H9 (cell line): ENCODE measurements at regions not wholly inside any gene's neighbourhood (a gene's known extent, or its start where the extent isn't known, plus 50 kb on each side); places are given as distances from the start of the nearest gene placed in this dataset.

Experiments used
- DNase-seq: peaks from one replicate; pipeline ENCODE4 v3.0.0-alpha.2; 2017
- H2AFZ ChIP-seq: one replicate; pipeline ENCODE4 v1.6.1; 2013; ENCODE audit warnings: mild to moderate bottlenecking, low read length, control low read depth, moderate library complexity
- H2AK5ac ChIP-seq: 2 replicates; pipeline ENCODE4 v1.6.1; 2013; ENCODE audit warnings: low read length, control low read depth, mixed read lengths; ENCODE audit not compliant: insufficient read length
- H2BK120ac ChIP-seq: one replicate; pipeline ENCODE4 v1.6.1; 2013; ENCODE audit warnings: low read depth, mild to moderate bottlenecking, low read length, control low read depth, inconsistent platforms; ENCODE audit not compliant: poor library complexity, severe bottlenecking
- H2BK12ac ChIP-seq: 2 replicates; pipeline ENCODE4 v1.6.1; 2013; ENCODE audit warnings: low read length, control low read depth, mixed read lengths, low read depth; ENCODE audit not compliant: insufficient read length
- H2BK15ac ChIP-seq: 2 replicates; pipeline ENCODE4 v1.6.1; 2013; ENCODE audit warnings: low read depth, low read length, control low read depth
- H2BK20ac ChIP-seq: one replicate; pipeline ENCODE4 v1.6.1; 2013; ENCODE audit warnings: low read depth, mild to moderate bottlenecking, low read length, control low read depth, inconsistent platforms; ENCODE audit not compliant: poor library complexity, severe bottlenecking
- H2BK5ac ChIP-seq: 2 replicates; pipeline ENCODE4 v1.6.1; 2013; ENCODE audit warnings: low read length, control low read depth, mixed read lengths; ENCODE audit not compliant: insufficient read length
- H3K14ac ChIP-seq: 2 replicates; pipeline ENCODE4 v1.6.1; 2013; ENCODE audit warnings: low read length, control low read depth; ENCODE audit not compliant: insufficient read depth
- H3K18ac ChIP-seq: 2 replicates; pipeline ENCODE4 v1.6.1; 2013; ENCODE audit warnings: low read depth, mild to moderate bottlenecking, mixed read lengths, low read length, control low read depth; ENCODE audit not compliant: insufficient read length
- H3K23ac ChIP-seq: 2 replicates; pipeline ENCODE4 v1.6.1; 2013; ENCODE audit warnings: low read length, control low read depth, mixed read lengths, low read depth; ENCODE audit not compliant: insufficient read length
- H3K23me2 ChIP-seq: 2 replicates; pipeline ENCODE4 v1.6.1; 2013; ENCODE audit warnings: low read depth, mild to moderate bottlenecking, mixed read lengths, low read length, control low read depth; ENCODE audit not compliant: insufficient read length, poor library complexity, severe bottlenecking
- H3K27ac ChIP-seq: 2 replicates; pipeline ENCODE4 v1.5.1; 2013; ENCODE audit warnings: low read length, control low read depth, mixed read lengths, low read depth; ENCODE audit not compliant: insufficient read length
- H3K27me3 ChIP-seq: 2 replicates; pipeline ENCODE4 v1.6.1; 2013; ENCODE audit warnings: low read length, control low read depth, inconsistent platforms; ENCODE audit not compliant: insufficient read depth
- H3K4ac ChIP-seq: 2 replicates; pipeline ENCODE4 v1.6.1; 2013; ENCODE audit warnings: low read depth, mild to moderate bottlenecking, control low read depth, inconsistent platforms, low read length, moderate library complexity
- H3K4me1 ChIP-seq: 2 replicates; pipeline ENCODE4 v1.6.1; 2013; ENCODE audit warnings: low read length, control low read depth, inconsistent platforms; ENCODE audit not compliant: insufficient read depth
- H3K4me2 ChIP-seq: 2 replicates; pipeline ENCODE4 v1.6.1; 2013; ENCODE audit warnings: low read length, control low read depth, mixed read lengths; ENCODE audit not compliant: insufficient read length, insufficient read depth
- H3K56ac ChIP-seq: 2 replicates; pipeline ENCODE4 v1.6.1; 2013; ENCODE audit warnings: low read depth, mild to moderate bottlenecking, mixed read lengths, low read length, control low read depth; ENCODE audit not compliant: insufficient read length
- H3K79me1 ChIP-seq: 2 replicates; pipeline ENCODE4 v1.6.1; 2013; ENCODE audit warnings: low read depth, mild to moderate bottlenecking, moderate library complexity, low read length, control low read depth, inconsistent platforms; ENCODE audit not compliant: insufficient read depth, poor library complexity, severe bottlenecking
- H3K79me2 ChIP-seq: 2 replicates; pipeline ENCODE4 v1.6.1; 2013; ENCODE audit warnings: low read length, control low read depth, inconsistent platforms; ENCODE audit not compliant: insufficient read depth
- H3K9ac ChIP-seq: 2 replicates; pipeline ENCODE4 v1.6.1; 2013; ENCODE audit warnings: low read length, control low read depth, mixed read lengths; ENCODE audit not compliant: insufficient read length; ENCODE audit errors: extremely low read depth
- H3K9me3 ChIP-seq: one replicate; pipeline ENCODE4 v1.6.1; 2013; ENCODE audit warnings: low read depth, low read length, inconsistent platforms; ENCODE audit not compliant: control insufficient read depth
- H3T11ph ChIP-seq: one replicate; pipeline ENCODE4 v1.6.1; 2013; ENCODE audit warnings: mild to moderate bottlenecking, low read length, control low read depth, inconsistent platforms
- H4K20me1 ChIP-seq: one replicate; pipeline ENCODE4 v1.6.1; 2013; ENCODE audit not compliant: control insufficient read depth, insufficient read length, insufficient read depth
- H4K5ac ChIP-seq: 2 replicates; pipeline ENCODE4 v1.6.1; 2013; ENCODE audit warnings: low read depth, mild to moderate bottlenecking, mixed read lengths, low read length, control low read depth; ENCODE audit not compliant: insufficient read length
- H4K8ac ChIP-seq: replicated peaks from 2 replicates; pipeline ENCODE4 v1.6.1; 2013; ENCODE audit warnings: low read length, control low read depth, mixed read lengths, low read depth; ENCODE audit not compliant: insufficient read length
- H4K91ac ChIP-seq: 2 replicates; pipeline ENCODE4 v1.6.1; 2013; ENCODE audit warnings: low read depth, mild to moderate bottlenecking, moderate library complexity, mixed read lengths, low read length, control low read depth; ENCODE audit not compliant: insufficient read length
- H3K27ac Mint-ChIP-seq, 3 experiments: 2 replicates in 2 of 3; 3 replicates in 1 of 3; pipeline ENCODE4 v1.8.0; 2020 to 2021; ENCODE audit warnings: mixed read lengths in 3 of 3, mild to moderate bottlenecking in 1 of 3, moderate library complexity in 1 of 3
- H3K27me3 Mint-ChIP-seq: 2 replicates; pipeline ENCODE4 v1.8.0; 2021; ENCODE audit warnings: low read depth, mild to moderate bottlenecking, moderate library complexity, mixed read lengths
- H3K36me3 Mint-ChIP-seq, 3 experiments: 2 replicates in 2 of 3; 3 replicates in 1 of 3; pipeline ENCODE4 v1.8.0; 2020 to 2021; ENCODE audit warnings: low read depth in 3 of 3, mixed read lengths in 3 of 3; ENCODE audit not compliant: insufficient read depth in 1 of 3
- H3K4me1 Mint-ChIP-seq, 2 experiments: 2 replicates each; pipeline ENCODE4 v1.8.0; 2020; ENCODE audit warnings: mixed read lengths in 2 of 2
- H3K4me3 Mint-ChIP-seq, 2 experiments: 2 replicates in 1 of 2; 3 replicates in 1 of 2; pipeline ENCODE4 v1.8.0; 2020 to 2021; ENCODE audit warnings: mild to moderate bottlenecking in 2 of 2, mixed read lengths in 2 of 2, moderate library complexity in 1 of 2
- H3K9me3 Mint-ChIP-seq, 2 experiments: 2 replicates in 1 of 2; 3 replicates in 1 of 2; pipeline ENCODE4 v1.8.0; 2020; ENCODE audit warnings: mild to moderate bottlenecking in 2 of 2, mixed read lengths in 2 of 2, moderate library complexity in 1 of 2
- TF ChIP-seq, protein P1 (sequence below): fragments of 200-600 bp; sonication (generic); conservative IDR thresholded peaks from 3 replicates; pipeline ENCODE4 v1.8.0; 2021; ENCODE audit warnings: antibody characterized with exemption, mild to moderate bottlenecking

DNA sequence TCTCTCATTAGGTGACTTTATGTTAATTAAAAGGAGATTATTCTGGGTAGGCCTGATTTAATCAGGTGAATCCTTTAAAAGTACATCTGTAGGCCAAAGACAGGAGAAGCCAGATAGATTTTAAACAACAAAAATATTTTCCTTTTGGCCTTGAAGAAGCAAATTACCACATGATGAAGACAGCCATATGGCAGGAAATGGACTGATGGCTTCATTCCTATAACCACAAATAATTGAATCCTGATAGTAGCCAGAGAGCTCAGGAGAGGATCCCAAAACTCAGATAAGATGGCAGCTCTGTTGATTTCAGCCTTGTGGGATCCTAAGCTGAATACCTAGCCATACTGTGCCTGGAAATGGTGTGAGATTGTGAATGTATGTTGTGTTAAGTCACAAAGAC is 66.1 kb upstream of the PRKX start:
- Histone ChIP-seq H3K4ac (no peak overlapping the region), H2BK5ac (no peak overlapping the region), H3T11ph (no peak overlapping the region), H4K8ac (no peak overlapping the region), H3K4me2 (no peak overlapping the region), H3K56ac (no peak overlapping the region), H3K23me2 (no peaks in the 10 kb centered on the region), H3K23ac (no peak overlapping the region), H3K79me2 (no peaks in the 10 kb centered on the region), H3K9me3 (no peaks in the 10 kb centered on the region), H2AFZ (no peak overlapping the region), H2AK5ac (no peak overlapping the region), H3K18ac (no peak overlapping the region), H2BK15ac (no peak overlapping the region), H2BK20ac (no peak overlapping the region), H4K20me1 (no peaks in the 10 kb centered on the region), H3K79me1 (no peaks in the 10 kb centered on the region), H3K9ac (no peak overlapping the region), H3K27me3 (no peaks in the 10 kb centered on the region), H2BK12ac (no peak overlapping the region), H4K91ac (no peak overlapping the region), H4K5ac (no peak overlapping the region), H3K14ac (no peak overlapping the region), H2BK120ac (no peak overlapping the region), H3K4me1 (no peaks in the 10 kb centered on the region; the same call in 1 of the 2 replicates), H3K27ac (no peak overlapping the region)
- Mint-ChIP-seq H3K36me3 (no peaks in the 10 kb centered on the region), H3K4me1 (peaks cover 19 to 21% of the 10 kb centered on the region in 2 experiments), H3K9me3 (peaks cover 0 to 5% of the 10 kb centered on the region in 2 experiments; a peak in 2 of 5 replicates), H3K4me3 (no peak overlapping the region), H3K27ac (no peak overlapping the region), H3K27me3 (0 out of 2 replicates have a peak, but pooled peaks cover 2% of the 10 kb centered on the region)
- TF ChIP-seq, protein P1, sequence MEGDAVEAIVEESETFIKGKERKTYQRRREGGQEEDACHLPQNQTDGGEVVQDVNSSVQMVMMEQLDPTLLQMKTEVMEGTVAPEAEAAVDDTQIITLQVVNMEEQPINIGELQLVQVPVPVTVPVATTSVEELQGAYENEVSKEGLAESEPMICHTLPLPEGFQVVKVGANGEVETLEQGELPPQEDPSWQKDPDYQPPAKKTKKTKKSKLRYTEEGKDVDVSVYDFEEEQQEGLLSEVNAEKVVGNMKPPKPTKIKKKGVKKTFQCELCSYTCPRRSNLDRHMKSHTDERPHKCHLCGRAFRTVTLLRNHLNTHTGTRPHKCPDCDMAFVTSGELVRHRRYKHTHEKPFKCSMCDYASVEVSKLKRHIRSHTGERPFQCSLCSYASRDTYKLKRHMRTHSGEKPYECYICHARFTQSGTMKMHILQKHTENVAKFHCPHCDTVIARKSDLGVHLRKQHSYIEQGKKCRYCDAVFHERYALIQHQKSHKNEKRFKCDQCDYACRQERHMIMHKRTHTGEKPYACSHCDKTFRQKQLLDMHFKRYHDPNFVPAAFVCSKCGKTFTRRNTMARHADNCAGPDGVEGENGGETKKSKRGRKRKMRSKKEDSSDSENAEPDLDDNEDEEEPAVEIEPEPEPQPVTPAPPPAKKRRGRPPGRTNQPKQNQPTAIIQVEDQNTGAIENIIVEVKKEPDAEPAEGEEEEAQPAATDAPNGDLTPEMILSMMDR: no peak
- no peak for DNase-seq
